ENCODE measurements at regions not wholly inside any gene's neighbourhood (a gene's known extent, or its start where the extent isn't known, plus 50 kb on each side); places are given as distances from the start of the nearest gene placed in this dataset.

GRCh38 chr2:417662-418061, 129.8 kb upstream of the ALKAL2 start:
- DNase-seq (ENCODE audit: low read depth) = no peak
- no peak overlapping the region for H3K4me3 ChIP-seq (ENCODE audit: low read depth, low read length)
- TF ChIP-seq, protein P1, sequence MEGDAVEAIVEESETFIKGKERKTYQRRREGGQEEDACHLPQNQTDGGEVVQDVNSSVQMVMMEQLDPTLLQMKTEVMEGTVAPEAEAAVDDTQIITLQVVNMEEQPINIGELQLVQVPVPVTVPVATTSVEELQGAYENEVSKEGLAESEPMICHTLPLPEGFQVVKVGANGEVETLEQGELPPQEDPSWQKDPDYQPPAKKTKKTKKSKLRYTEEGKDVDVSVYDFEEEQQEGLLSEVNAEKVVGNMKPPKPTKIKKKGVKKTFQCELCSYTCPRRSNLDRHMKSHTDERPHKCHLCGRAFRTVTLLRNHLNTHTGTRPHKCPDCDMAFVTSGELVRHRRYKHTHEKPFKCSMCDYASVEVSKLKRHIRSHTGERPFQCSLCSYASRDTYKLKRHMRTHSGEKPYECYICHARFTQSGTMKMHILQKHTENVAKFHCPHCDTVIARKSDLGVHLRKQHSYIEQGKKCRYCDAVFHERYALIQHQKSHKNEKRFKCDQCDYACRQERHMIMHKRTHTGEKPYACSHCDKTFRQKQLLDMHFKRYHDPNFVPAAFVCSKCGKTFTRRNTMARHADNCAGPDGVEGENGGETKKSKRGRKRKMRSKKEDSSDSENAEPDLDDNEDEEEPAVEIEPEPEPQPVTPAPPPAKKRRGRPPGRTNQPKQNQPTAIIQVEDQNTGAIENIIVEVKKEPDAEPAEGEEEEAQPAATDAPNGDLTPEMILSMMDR (conservative IDR thresholded peaks at IDR 0.05; ENCODE audit: low read depth, low read length) = no peak

GRCh38 chr2:417006-417405, 129.1 kb upstream of the ALKAL2 start:
- TF ChIP-seq, protein P1 (conservative IDR thresholded peaks at IDR 0.05; ENCODE audit: low read depth, low read length) = no peak
- no peak overlapping the region for H3K4me3 ChIP-seq (ENCODE audit: low read depth, low read length)
- DNase-seq (ENCODE audit: low read depth) = no peak

DNA sequence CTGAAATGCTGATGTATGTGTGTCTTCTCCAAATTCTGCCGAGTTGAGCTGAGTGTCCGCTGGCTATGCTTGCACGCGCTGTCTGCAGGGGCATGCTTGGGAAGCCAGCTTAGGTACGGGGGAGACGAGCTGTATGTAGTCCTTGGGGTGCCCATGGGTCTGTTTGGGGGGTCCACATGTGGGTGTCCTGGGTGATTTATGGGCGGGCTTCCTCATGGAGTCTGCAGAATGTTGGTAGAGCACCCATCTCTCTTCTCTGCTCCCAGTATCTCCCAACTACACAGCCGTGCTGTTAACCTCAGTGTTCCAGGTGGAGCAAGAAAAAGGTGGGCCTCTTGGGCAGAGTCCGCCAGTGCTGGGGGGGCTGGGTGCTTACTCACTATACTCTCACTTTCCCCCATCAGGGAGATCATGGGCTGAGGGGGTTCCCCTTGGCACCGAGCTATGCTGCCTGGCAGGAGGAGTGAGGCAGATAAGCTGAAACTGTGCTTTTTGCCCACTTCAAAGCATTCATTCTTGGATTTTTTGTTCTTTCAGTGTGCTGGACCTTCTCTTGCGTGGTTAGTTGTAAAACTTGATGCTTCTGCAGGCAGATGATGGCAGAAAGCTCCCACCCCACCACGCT, 128.2 kb upstream of the ALKAL2 start:
- no peak for DNase-seq (ENCODE audit: low read depth)
- TF ChIP-seq, protein P1 (conservative IDR thresholded peaks at IDR 0.05; ENCODE audit: low read depth, low read length) = no peak
- no peak overlapping the region for H3K4me3 ChIP-seq (ENCODE audit: low read depth, low read length)

GRCh38 chr2:409523-409922, 121.6 kb upstream of the ALKAL2 start:
- no peak for DNase-seq (ENCODE audit: low read depth)
- TF ChIP-seq, protein P1 (conservative IDR thresholded peaks at IDR 0.05; ENCODE audit: low read depth, low read length) = no peak
- H3K4me3 ChIP-seq (ENCODE audit: low read depth, low read length) = no peak overlapping the region

- DNase-seq (ENCODE audit: low read depth) = no peak
- no peak overlapping the region for H3K4me3 ChIP-seq (ENCODE audit: low read depth, low read length)
- TF ChIP-seq, protein P1 (conservative IDR thresholded peaks at IDR 0.05; ENCODE audit: low read depth, low read length) = no peak
Measured at GRCh38 chr2:407630-408029, 119.7 kb upstream of the ALKAL2 start.

DNA sequence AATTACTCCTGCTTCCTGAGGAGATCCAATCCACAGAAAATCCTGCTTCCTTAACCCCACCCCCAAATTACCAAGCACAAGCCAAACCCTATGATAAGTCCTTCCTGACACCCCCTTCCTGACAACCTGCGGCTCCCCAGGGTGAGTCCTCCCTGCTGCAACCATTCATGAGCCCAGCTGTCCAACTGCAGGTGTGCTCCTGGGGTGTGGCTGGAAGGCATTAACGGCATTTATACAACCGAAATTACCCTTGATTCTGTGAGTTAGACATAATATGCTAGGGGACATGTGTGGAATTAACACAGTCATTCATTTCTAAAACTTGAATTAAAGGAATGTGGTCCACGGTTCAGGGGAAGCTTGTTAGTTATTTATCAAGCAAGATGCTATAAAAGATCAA, 119.0 kb upstream of the ALKAL2 start:
- TF ChIP-seq, protein P1 (conservative IDR thresholded peaks at IDR 0.05; ENCODE audit: low read depth, low read length) = no peak
- no peak overlapping the region for H3K4me3 ChIP-seq (ENCODE audit: low read depth, low read length)
- no peak for DNase-seq (ENCODE audit: low read depth)

DNA sequence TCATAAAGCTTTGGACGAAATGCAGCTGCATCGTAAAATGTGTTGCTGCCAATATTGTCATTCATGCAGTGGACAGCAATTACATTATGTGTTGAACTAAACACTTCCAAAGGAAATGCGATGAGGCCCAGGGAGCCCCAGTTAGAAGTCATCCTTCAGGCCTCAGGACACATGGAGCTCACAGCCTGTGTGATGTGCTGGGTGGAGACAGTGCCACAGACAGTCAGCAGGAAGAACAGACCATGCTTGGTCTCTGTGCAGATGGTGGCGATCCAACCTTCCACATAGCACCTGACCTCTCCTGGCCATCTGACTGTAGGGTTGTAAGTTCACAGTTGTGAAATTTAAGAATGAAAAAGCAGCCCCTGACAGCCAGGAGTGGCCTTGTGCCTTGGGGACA, 118.3 kb upstream of the ALKAL2 start:
- DNase-seq (ENCODE audit: low read depth) = no peak
- TF ChIP-seq, protein P1 (conservative IDR thresholded peaks at IDR 0.05; ENCODE audit: low read depth, low read length) = no peak
- H3K4me3 ChIP-seq (ENCODE audit: low read depth, low read length) = no peak overlapping the region

All from choroid plexus epithelial cell (primary cell).